HepG2 (cell line): ENCODE measurements at regions not wholly inside any gene's neighbourhood (a gene's known extent, or its start where the extent isn't known, plus 50 kb on each side); places are given as distances from the start of the nearest gene placed in this dataset.

Experiments
- ATAC-seq: fragments of 200-7000 bp; cut with Tn5 transposase; 3 replicates; pipeline ENCODE4 v1.9.1; 2020; ENCODE audit warnings: mild to moderate bottlenecking, moderate library complexity
- BruUV-seq: library from RNA; stranded (reverse); fragments of 400-500 nt; replicated peaks from 2 replicates; lab custom pipeline; 2021; lab: Mats Ljungman, UMichigan
- CTCF ChIA-PET: fragments of 300-600 bp; formaldehyde crosslinking; extraction: SDS; loops from one replicate; lab custom pipeline; 2021; ENCODE audit warnings: low total read pairs, inconsistent platforms, low intra/inter-chr PET ratio; lab: Yijun Ruan, JAX
- POLR2A ChIA-PET: fragments of 350-600 bp; sonication (Branson Sonifier 250); formaldehyde crosslinking; loops from one replicate; lab custom pipeline; 2020; ENCODE audit warnings: antibody characterized with exemption, inconsistent platforms; lab: Yijun Ruan, JAX
- DNase-seq: peaks from one replicate; pipeline ENCODE4 v3.0.0-alpha.2; 2015; ENCODE audit warnings: low spot score
- FAIRE-seq: peaks from 3 replicates; lab custom pipeline; 2011; peaks lifted over from hg19 to GRCh38; lab: Jason Lieb, UNC
- H2AFZ ChIP-seq: one replicate; pipeline ENCODE4 v1.6.1; 2011; ENCODE audit warnings: low read length, inconsistent platforms
- H3K27ac ChIP-seq: fragments of 300-600 bp; 3 replicates; pipeline ENCODE4 v1.8.0; 2011; ENCODE audit warnings: mixed run types, mild to moderate bottlenecking, mixed read lengths, low read length, inconsistent platforms; ENCODE audit not compliant: insufficient read depth; ENCODE audit errors: extremely low read length
- H3K27me3 ChIP-seq, 2 experiments: fragments of 200-600 bp in 1 of 2; 2 replicates in 1 of 2; 3 replicates in 1 of 2; pipeline versions ENCODE4 v1.6.0 to v1.8.0; 2011; ENCODE audit warnings: low read length in 2 of 2, mild to moderate bottlenecking in 2 of 2, moderate library complexity in 2 of 2, inconsistent platforms in 1 of 2; ENCODE audit not compliant: insufficient read depth in 2 of 2, control insufficient read depth in 1 of 2
- H3K36me3 ChIP-seq, 2 experiments: fragments of 200-600 bp in 1 of 2; replicated peaks in 1 of 2; 2 replicates in 1 of 2; 3 replicates in 1 of 2; pipeline versions ENCODE4 v1.5.1 to v1.8.0; 2011; ENCODE audit warnings: low read length in 2 of 2, inconsistent platforms in 1 of 2; ENCODE audit not compliant: insufficient read depth in 2 of 2, control insufficient read depth in 1 of 2
- H3K4me1 ChIP-seq: 2 replicates; pipeline ENCODE4 v1.5.1; 2012; ENCODE audit warnings: low read length, inconsistent platforms; ENCODE audit not compliant: insufficient read depth
- H3K4me2 ChIP-seq: 2 replicates; pipeline ENCODE4 v1.6.0; 2011; ENCODE audit warnings: low read depth, low read length, inconsistent platforms
- H3K4me3 ChIP-seq, 3 experiments: fragments of 200-600 bp in 1 of 3; sonication (generic), shearing (Covaris generic) in 1 of 3; replicated peaks in 1 of 3; 2 replicates each; pipeline ENCODE4 v1.5.1; 2011 to 2016; ENCODE audit warnings: low read length in 3 of 3, inconsistent platforms in 2 of 3, low read depth in 2 of 3, mild to moderate bottlenecking in 2 of 3, control low read depth in 1 of 3, mixed read lengths in 1 of 3; ENCODE audit not compliant: insufficient read depth in 1 of 3
- H3K79me2 ChIP-seq: one replicate; pipeline ENCODE4 v1.6.1; 2011; ENCODE audit warnings: low read length, inconsistent platforms; ENCODE audit not compliant: insufficient read depth
- H3K9ac ChIP-seq: 2 replicates; pipeline ENCODE4 v1.6.0; 2011; ENCODE audit warnings: mild to moderate bottlenecking, low read depth, low read length, inconsistent platforms; ENCODE audit not compliant: insufficient read depth
- H3K9me3 ChIP-seq: 2 replicates; pipeline ENCODE4 v1.5.1; 2012; ENCODE audit warnings: mild to moderate bottlenecking, low read length
- H4K20me1 ChIP-seq: 2 replicates; pipeline ENCODE4 v1.6.0; 2011; ENCODE audit warnings: inconsistent platforms, mild to moderate bottlenecking, low read length, moderate library complexity; ENCODE audit not compliant: insufficient read depth
- CENPBD1 ChIP-seq: sonication (generic); formaldehyde crosslinking; IDR thresholded peaks from 2 replicates; pipeline ENCODE4 v1.8.0; 2022; ENCODE audit warnings: missing genetic modification reagents, low read depth, mild to moderate bottlenecking, borderline replicate concordance
- E2F2 ChIP-seq: sonication (generic); formaldehyde crosslinking; IDR thresholded peaks from 2 replicates; pipeline ENCODE4 v1.4.0; 2020; ENCODE audit warnings: missing genetic modification reagents, borderline replicate concordance
- EEA1 ChIP-seq: sonication (generic); formaldehyde crosslinking; IDR thresholded peaks from 2 replicates; pipeline ENCODE4 v1.5.1; 2020; ENCODE audit warnings: mild to moderate bottlenecking, missing genetic modification reagents, borderline replicate concordance
- FOSL1 ChIP-seq: sonication (generic); formaldehyde crosslinking; IDR thresholded peaks from 2 replicates; pipeline ENCODE4 v1.9.0; 2021; ENCODE audit warnings: missing genetic modification reagents, borderline replicate concordance
- FOSL2 ChIP-seq: sonication (generic); formaldehyde crosslinking; IDR thresholded peaks from 2 replicates; pipeline ENCODE4 v1.4.0; 2020; ENCODE audit warnings: missing genetic modification reagents
- HNF1A ChIP-seq, 2 experiments: sonication (generic) in 1 of 2; formaldehyde crosslinking in 1 of 2; IDR thresholded peaks; 2 replicates each; pipeline versions ENCODE4 v1.4.0 to v1.6.1; 2016 to 2020; ENCODE audit warnings: borderline replicate concordance in 1 of 2, low read depth in 1 of 2, mild to moderate bottlenecking in 1 of 2, missing genetic modification reagents in 1 of 2
- HNRNPLL ChIP-seq: fragments of 200-400 bp; formaldehyde crosslinking; IDR thresholded peaks from 2 replicates; pipeline ENCODE4 v1.6.1; 2017; ENCODE audit warnings: mild to moderate bottlenecking, low read depth, low read length; ENCODE audit not compliant: poor library complexity, severe bottlenecking
- HOXA3 ChIP-seq: sonication (generic); formaldehyde crosslinking; IDR thresholded peaks from 2 replicates; pipeline ENCODE4 v1.5.0; 2020; ENCODE audit warnings: missing genetic modification reagents
- NAIF1 ChIP-seq: sonication (generic); formaldehyde crosslinking; IDR thresholded peaks from 2 replicates; pipeline ENCODE4 v1.5.0; 2020; ENCODE audit warnings: mild to moderate bottlenecking, missing genetic modification reagents, borderline replicate concordance
- SAFB2 ChIP-seq: sonication (generic); formaldehyde crosslinking; IDR thresholded peaks from 2 replicates; pipeline ENCODE4 v1.5.1; 2020; ENCODE audit warnings: missing genetic modification reagents, low read depth, mild to moderate bottlenecking, borderline replicate concordance
- WGBS: methylation state at CpG from one replicate; pipeline ENCODE4 v1.1.6; 2017; ENCODE audit warnings: low lambda C conversion rate; 5-methylcytosine and 5-hydroxymethylcytosine counted together
- in situ Hi-C: cut with HindIII; loops from 2 replicates; pipeline ENCODE4 v1.10.0; 2017; ENCODE audit warnings: low pct_unique_long_range_greater_than_20kb; ENCODE audit not compliant: extremely low pct_ligation_motif_present
- intact Hi-C: fragments of 100-400 bp; cut with micrococcal nuclease; formaldehyde crosslinking; loops from one replicate; pipeline ENCODE4 v1.10.0; 2022; ENCODE audit not compliant: unreplicated experiment

DNA sequence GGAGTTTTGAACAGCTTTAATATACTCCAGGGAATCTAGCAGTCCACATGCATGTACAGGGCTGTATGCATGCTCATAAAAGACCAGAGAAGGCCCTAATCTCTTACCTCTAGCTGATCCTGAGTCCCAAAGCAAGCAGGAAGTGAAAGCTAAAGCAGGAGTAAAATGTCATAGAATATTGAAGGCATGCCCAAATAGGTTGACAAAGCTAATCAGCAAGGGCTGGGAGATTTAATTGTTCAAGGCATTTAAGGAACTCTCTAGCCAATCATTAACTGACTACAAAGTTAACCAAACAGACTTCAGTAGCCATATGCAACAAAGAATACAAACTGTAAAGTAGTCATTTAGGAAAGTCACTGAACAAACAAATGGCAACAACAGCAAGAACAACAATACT, 85.8 kb upstream of the KBTBD8 start (continued):
- TF ChIP-seq HNF1A (IDR thresholded peaks at IDR 0.05; ENCODE audit: low read depth) (no peak), HNF1A (CRISPR knock-in tag; IDR thresholded peaks at IDR 0.05; ENCODE audit: borderline replicate concordance) (no peak)

DNA sequence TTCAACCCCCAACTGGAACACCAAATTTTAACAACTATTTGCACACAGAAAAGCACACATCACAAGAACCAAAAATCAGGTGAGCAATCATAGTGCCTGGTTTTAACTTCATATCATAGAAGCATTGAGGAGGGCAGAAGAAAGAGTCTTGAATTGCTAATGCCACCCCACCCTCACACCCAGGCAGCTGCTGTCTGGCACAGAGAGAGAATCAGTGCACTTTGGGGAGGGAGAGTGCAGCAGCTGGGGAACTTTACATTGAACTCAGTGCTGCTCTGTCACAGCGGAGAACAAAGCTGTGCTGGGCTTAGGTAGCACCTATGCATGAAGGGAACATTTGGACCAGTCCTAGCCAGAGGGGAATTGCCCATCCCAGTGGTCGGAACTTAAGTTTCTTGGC, 76.0 kb upstream of the KBTBD8 start:
- 50% methylated on average over 1 of the region's 2 CpGs for WGBS

GRCh38 chr3:66923969-66924368, 74.1 kb upstream of the KBTBD8 start:
- Histone ChIP-seq H3K4me1 (no peaks in the 10 kb centered on the region), H3K4me2 (no peak overlapping the region), H2AFZ (no peak overlapping the region), H3K27me3 (no peaks in the 10 kb centered on the region; a peak in 1 of 5 replicates), H3K9me3 (no peaks in the 10 kb centered on the region), H3K9ac (no peak overlapping the region), H3K79me2 (no peaks in the 10 kb centered on the region), H3K4me3 (no peak overlapping the region), H4K20me1 (no peaks in the 10 kb centered on the region), H3K27ac (no peak overlapping the region), H3K36me3 (no peaks in the 10 kb centered on the region)
- no peak for DNase-seq
- BruUV-seq, result no TSS peak
- intact Hi-C loops, result no loop called here
- in situ Hi-C loops, result no loop called here
- CTCF ChIA-PET, result no interaction called here
- no peak for FAIRE-seq
- ATAC-seq, result no peak
- POLR2A ChIA-PET, result no interaction called here
- TF ChIP-seq SAFB2 (CRISPR knock-in tag) (no peak), HOXA3 (CRISPR knock-in tag) (no peak), EEA1 (no peak), HNRNPLL (no peak), CENPBD1 (CRISPR knock-in tag) (no peak), FOSL1 (CRISPR knock-in tag) (no peak), E2F2 (CRISPR knock-in tag) (no peak), NAIF1 (CRISPR knock-in tag) (no peak)

More for the DNA sequence above, 76.0 kb upstream of the KBTBD8 start:
- H3K9ac ChIP-seq, result no peak overlapping the region
- CTCF ChIA-PET, result no interaction called here
- ATAC-seq, result no peak
- POLR2A ChIA-PET, result no interaction called here
- H4K20me1 ChIP-seq, result no peaks in the 10 kb centered on the region
- intact Hi-C loops, result no loop called here
- no peaks in the 10 kb centered on the region for H3K36me3 ChIP-seq
- TF ChIP-seq FOSL2 (CRISPR knock-in tag), result no peak
- TF ChIP-seq, all 625 proteins: peak for 0
- H3K27ac ChIP-seq, result no peak overlapping the region
- FAIRE-seq, result no peak
- H3K79me2 ChIP-seq, result no peaks in the 10 kb centered on the region
- no peak for DNase-seq
- no peak overlapping the region for H2AFZ ChIP-seq
- no peaks in the 10 kb centered on the region for H3K9me3 ChIP-seq
- no peaks in the 10 kb centered on the region; a peak in 1 of 5 replicates for H3K27me3 ChIP-seq
- H3K4me3 ChIP-seq, result no peak overlapping the region
- in situ Hi-C loops, result no loop called here
- no peaks in the 10 kb centered on the region for H3K4me1 ChIP-seq
- H3K4me2 ChIP-seq, result no peak overlapping the region
- no TSS peak for BruUV-seq
